HG03280 (cell line): ENCODE measurements at regions not wholly inside any gene's neighbourhood (a gene's known extent, or its start where the extent isn't known, plus 50 kb on each side); places are given as distances from the start of the nearest gene placed in this dataset.

Source experiments
- ATAC-seq: cut with Tn5 transposase; IDR thresholded peaks from one replicate; pipeline ENCODE4 v1.9.1; 2021; ENCODE audit warnings: mild to moderate bottlenecking, moderate library complexity; ENCODE audit not compliant: unreplicated experiment

DNA sequence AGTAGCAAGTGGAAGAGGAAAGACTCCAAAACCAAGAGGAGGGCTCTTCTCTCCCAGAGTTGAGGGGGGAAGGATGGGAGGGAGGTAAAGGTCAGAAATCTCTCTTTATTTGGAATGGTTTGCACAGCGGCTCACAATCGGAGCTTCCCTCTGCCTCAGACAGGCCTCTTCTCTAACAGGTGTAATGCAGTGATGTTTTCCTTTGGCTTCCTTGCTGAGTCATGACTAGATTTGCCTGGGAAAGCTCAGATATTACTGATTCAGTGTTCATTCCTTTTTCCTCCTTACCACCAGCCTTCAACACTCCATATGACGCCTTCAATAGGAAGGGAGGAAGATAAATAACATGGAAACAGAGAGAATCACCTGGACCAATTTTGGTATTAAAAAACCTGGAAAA lies 136.6 kb downstream of the RNF152 start:
- no peak for ATAC-seq

DNA sequence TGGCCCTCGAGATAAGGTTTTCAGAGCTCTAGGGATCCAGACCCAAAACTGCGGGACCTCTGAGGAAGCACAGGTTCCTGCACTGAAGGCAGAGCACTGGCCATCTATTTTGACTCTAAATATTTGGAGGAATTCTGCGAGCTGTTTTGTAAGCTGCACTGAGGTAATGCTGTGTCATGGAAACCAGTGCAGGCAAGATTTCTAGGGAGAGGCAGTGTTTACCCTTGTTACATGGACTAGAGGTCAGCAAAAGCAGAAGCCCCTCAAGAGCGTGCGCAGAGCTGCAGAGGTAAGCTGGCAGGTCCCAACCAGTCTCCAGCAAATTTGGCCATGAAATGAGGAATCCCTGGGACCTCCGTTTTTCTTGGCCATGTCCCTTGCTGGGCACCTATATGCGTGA lies 137.3 kb downstream of the RNF152 start:
- no peak for ATAC-seq

DNA sequence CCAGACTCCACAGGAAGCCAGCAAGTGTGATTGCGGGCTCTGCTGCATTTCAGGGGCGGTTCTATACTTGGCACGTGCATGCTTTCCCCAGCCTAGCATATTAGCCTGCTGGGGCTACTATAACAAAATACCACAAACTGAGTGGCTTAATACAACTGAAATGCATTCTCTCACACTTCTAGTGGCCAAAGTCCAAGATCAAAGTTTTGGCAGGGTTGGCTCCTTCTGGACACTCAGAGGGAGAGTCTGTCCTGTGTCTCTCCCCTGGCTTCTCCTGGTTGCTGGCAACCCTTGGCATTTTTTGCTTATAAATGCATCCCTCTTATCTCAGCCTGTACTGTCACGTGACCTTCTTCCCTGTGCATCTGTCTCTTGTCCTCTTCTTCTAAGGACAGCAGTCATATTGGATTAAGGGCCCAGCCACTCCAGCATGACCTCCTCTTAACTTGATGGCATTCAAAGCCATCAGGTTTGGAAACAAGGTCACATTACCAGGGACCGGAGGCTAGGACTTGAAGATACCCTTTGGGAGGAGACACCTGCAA lies 138.7 kb downstream of the RNF152 start:
- no peak for ATAC-seq

DNA sequence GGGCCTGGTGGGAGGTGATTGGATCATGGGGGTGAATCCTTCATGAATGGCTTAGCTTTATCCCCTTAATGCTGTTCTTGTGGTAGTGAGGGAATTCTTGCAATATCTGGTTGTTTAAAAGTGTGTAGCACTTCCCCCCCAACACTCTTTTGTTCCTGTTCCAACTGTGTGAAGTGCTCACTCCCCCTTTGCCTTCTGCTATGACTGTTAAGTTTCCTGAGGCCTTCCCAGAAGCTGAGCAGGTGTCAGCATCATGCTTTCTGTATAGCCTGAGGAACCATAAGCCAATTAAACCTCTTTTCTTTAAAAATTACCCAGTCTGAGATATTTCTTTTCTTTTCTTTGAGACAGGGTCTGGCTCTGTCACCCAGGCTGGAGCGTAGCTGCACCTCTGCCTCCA lies 139.4 kb downstream of the RNF152 start:
- ATAC-seq = no peak

DNA sequence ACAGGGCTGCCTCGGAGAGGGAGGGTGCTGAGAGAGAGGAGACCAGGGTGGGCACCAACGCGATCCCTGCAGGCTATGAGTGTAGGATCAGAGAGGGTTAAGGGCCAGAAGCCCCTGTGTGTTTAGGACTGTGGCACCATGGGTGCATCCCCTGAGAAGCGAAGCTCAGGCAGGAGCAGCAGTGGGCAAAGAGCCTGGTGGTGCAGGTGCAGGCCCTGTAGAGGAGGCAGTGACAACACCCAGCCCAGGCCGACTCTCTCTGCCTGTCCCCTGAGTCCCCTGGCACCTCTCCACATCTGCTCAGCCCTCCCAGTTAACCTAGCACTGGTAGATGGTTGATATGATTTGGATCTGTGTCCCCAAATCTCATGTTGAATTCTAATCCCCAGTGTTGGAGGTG lies 139.8 kb downstream of the RNF152 start:
- no peak for ATAC-seq

DNA sequence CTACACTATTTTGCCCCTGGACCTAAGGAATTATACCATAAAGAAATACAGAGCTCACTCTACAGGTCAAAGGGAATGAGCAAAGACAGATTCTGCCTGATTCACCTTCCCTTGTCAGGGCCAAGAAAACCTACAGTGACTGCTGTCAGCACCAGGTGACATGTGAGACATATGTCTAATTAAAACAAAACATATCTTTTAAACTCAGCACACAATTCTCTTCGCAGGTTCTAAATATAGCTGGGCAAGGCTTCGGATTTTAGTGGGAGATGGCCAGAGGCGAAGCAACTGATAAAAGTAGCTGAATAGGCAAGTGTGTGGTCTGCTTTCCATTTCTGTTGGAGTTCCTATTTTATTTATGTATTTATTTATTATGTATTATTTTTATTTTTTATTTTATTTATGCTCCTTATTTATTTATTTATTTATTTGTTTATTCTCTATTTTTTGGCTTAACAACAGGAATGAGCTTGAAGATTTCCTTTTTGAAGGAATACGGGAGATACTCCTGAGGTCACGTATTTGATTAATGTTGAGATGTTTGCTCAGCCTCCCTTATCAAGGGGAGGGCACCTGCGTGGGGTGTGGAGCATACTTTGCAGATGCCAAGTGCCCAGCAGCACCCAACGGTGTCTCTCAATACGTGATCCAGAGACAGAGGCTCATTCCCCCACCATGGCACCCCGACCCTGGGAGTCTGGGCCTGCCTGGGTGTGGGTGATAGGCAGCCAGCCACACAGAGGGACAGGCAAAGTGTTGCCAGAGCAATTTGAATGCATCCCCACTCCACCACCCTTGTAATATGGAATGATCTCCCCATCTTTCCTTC lies 141.8 kb downstream of the RNF152 start:
- no peak for ATAC-seq

DNA sequence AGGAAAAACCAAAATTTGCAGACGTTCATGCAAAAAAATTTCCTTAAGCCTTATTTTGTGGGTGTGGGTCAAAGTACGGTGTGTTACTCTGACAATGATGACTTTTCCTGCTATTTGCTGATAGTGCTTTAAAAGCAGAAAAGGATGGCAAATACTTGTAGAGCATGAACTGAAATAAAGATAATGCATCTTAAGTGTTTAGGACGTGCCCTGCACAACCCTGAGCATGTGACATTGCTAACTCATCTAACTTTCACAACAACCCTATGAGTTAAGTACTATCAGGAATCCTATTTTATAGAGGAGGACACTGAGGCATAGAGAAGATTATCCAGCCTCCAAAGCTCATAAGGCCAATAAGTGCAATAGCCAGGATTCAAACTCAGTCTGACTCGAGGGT lies 143.3 kb downstream of the RNF152 start:
- ATAC-seq = no peak

DNA sequence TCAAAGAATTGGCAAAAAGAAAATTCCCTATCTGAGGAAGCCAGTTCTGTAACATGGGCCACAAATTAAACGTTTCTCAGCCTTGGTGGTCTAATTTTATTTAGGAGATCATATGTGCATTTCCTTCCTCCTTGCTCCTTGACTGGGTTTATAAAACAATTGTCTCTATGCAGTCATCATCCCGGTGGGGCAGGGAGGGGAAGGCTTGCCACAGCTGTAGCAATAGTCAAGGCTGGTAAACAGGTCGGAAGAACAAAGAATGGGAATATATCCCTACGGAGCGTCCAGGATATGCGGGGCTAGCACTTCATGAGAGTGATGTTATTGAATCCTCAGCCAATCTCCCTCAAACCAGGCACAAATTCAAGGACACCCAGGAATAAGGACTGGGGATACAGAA lies 143.8 kb downstream of the RNF152 start:
- ATAC-seq = no peak

DNA sequence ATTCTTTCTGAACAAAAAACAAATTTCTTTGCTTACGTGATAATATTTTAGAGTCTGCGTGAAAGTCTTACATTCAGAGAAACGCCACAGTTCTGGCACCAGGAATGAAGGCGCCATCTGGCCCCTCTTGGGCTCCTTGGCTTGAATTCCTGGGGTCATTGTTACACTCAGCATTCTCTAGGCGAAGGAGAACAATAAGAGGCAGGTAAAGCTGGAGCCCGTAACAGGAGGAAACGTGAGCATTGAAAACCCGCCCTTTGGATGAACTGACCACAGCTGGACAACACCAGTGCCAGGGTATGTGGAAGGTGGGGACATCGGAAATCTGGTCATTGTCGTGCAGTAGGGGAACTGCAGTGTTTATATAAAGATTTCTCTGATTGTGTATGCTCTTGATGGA lies 144.8 kb downstream of the RNF152 start:
- ATAC-seq = no peak

DNA sequence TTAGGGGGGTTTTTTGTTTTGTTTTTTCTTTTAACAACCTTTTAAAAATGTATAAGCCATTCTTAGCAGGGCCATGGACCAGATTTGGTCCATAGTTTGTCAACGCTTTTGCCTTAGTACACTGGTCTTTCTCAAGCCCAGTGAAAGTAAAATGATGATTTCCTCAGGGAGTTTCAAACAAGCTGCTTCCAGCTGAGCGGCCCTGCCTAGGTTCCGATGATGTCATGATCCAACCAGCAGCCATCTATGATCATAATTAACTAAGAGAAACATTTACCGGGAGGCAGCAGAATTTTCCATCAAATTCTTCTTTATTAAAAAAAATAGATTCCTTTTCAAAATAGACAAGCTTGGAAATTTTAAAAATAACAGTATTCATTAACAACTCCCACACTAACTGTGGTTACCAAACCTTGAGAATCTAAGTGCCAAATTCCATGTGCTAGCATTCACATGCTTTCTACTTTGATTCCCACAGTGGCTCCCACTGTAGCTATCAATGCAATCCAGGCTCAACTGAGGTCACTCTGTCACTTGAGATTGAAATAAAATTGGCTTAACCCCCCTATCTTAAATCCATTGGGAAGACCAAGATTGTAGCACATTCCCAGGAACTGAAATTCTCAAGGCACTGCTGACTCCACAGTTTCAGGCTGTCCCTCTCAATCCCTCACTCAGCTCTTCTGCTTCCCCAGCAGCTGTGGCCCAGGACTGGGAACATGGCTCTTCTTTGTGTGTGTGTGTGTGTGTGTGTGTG lies 148.9 kb downstream of the RNF152 start:
- no peak for ATAC-seq

DNA sequence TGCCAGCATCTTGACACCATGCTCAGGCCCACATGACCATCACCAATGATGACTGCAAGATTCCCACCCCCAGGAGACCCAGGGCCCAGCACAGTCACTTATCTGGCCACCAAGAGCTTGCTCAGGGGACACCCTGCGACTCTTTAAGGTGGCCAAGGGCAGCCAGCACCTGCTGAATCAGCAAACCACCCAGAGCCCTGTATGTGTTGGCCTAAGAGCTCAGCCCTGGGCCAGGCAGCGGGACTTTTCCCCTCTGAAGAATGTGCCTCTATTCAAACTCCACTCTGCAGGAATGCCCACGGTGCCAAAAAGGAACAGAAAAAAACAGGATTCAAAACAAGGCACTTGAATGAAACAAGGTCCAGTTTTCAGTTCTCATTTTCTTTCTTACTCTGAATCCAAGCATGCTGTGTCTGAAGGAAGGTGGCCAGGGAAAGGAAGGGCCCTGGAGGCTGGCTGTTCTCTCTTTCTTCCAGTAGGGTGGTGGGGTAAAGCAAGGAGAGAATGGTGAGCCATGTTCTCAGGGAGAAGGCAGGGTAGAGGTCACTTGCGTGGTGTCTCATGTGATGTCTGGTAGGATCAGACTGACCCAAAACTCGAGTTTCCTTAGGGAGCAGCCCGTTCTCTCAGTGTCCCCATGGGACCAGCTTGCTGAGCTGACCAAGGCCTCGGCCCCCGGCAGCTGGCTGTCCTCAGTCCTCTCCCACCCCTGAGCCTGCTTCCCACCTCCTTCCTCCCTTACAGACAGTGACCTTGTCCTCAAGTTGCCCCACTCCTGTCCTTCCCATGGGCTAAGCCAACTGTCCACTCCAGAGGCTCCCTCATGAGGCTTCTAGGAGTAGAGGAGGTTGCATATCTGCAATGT lies 150.0 kb downstream of the RNF152 start:
- ATAC-seq = no peak

DNA sequence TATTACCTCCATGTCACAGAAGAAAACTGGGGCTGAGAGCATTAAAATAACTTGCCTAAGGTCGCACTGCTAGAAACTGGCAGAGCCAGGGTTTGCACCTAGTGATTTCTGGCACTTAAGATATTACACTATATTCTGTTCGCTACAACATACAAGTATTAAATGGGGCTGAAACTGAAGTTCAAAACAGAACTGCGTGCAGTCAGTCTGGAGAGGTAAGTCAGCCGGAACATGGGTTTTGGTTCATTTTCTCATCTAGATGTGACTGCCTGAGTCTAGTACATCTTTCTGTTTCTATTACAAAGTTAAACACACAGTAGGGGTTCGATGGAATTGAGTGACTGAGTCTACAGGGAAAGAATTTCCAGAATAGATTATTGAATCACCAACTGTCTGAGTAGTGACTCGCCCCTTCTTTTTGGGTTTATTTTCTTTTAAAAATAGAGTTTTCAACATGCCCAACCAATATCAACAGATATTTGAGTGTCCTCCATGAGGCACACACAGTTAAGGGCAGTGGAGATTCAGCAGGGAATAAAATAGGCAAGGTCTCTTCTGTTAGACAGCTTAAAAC lies 150.8 kb downstream of the RNF152 start:
- ATAC-seq = no peak

DNA sequence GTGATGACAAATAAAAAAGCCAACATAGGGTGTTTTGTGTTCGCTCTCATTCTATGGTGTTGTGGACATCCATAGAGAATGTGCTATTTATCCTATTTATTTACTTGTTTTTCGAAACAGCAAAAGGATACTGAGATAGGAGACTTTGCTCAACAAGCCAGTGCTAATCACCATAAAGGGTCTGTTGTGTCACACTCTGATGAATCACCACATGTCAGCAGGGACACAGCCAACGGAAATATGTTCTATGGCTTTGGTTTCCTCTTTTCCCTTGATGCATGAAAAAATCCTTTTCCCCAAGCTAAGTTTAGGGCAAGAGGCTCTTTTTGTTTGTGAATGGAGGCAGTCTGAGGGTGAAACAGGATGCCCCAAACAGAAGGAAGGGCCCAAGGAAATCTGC lies 154.3 kb downstream of the RNF152 start:
- no peak for ATAC-seq

DNA sequence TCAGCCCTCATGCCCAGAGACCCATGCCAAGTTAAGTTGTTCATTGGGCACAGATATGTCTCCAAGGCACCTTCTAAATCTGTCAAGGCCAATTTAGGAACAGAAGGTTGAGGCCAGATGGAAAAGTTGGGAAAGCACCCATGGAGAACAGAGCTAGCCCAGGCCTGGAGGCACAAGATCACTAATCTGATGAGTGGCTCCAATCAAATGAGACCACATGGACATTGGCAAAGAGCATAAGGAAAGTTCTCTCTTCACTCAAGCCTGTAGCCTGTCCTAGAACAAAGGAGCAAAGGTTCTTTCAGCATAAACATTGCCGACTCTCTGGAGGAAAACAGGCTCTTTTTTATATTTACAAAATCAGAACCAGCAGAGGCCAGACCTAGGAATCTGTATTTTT lies 154.8 kb downstream of the RNF152 start:
- ATAC-seq = no peak

DNA sequence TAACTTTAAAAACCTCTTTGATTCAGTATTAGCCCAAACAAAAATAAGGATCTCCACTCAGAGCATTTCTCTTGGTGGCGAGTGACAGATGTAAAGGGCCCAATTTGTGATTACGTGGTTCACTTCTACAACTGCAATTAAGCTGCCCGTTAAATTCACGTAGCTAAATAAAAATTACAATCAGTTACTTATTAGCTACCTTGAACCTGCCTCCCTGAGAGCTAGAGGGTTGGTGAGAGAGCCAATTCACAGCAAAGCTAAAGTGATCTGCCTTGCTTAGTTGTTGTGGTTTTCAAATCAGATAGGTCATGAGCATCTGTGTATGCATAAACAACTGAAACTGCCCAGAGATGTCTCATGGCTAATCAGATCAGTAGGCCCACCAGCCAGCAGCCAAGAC lies 156.7 kb downstream of the RNF152 start:
- ATAC-seq = no peak

DNA sequence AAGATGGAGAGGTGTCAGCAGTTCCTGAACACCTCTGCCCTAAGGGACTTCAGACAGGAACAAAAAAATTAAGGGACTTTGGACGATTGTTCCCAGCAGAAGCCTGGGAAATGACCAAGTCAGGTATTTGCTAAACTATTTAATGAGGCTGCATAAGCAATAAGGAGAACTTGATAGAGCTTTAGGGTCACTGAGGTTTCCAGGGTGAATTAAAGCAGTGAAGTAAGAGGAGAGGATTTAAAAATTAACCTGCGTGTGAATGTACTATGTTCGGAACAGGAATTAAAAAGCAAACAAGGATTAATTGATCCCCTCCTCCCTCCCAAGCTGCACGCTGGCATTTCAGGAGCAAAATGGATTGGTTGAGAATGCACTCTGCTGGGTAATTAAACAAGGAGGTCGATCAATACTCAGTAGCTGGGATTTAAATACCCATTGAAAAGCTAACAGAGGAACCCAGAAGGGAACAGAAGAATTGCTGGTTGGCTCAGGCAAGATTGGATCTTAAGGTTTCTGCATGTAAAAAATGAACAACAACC lies 157.2 kb downstream of the RNF152 start:
- no peak for ATAC-seq

DNA sequence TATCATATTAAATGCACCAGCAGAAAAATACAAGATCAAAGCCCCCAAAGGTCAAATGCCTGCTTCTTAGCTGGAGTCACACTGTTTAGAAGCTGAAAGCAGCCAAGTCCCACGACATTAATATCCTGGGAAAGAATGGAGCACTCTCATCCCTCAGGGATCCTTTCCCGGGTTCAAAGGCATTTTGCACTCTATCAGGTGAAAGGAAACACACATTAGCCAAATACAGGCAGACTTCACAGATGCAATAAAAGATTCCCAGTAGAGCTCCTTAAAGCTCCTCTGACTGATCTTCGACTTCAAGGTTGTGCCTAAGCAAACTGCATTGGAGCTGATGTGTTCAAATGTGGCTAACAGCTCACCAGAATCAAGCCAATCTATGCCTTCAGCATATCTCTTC lies 158.4 kb downstream of the RNF152 start:
- no peak for ATAC-seq

DNA sequence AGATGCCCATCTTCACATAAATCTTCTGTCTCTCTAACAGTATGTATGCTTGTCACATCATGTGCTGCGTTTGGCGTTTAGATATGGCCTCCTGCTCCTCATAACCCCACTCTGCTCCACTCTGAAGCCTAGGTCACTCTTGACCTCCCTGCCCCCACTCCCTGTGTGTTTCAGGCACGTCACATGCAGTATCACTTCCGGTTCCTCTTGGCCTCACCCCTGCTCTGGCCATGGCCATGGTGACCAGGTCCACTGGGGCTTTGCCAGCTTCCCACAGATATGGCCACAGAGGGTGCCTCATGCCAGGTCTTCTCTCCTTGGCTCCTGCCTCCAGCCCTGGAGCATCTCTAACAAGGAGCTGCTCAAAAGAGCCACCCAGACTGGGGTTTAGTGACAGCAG lies 160.0 kb downstream of the RNF152 start:
- no peak for ATAC-seq

DNA sequence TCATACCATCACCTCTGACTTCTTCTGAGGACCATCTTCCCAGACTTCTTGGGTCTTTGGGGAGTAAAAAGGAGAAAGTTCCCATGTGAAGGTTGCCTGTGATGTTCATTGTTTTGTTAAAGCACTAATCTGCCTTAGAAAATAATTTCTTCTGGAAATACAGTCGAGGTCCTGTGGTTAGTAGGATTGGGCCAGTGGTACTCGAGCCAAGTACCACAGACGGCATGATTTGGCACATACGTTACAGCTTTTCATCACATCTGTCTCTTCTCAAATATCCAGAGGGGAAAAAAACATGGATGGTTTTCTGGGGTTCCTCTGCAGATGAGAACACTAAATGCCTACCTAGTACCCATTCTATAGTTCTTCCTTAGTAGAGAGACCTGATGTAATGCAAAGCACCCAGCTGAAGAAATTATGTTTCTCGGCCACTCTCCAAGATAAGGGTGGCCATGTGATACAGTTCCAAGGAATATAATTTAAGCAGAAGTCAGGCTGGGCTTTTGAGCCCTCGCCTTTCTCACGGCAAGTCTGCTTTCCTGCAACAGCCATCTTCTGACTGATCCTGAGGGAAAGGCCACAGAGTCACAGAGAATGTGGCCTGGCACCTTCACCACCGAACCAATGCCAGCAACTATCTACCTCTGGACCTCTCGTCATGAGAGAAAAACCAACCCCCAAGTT lies 161.0 kb downstream of the RNF152 start:
- ATAC-seq = no peak

DNA sequence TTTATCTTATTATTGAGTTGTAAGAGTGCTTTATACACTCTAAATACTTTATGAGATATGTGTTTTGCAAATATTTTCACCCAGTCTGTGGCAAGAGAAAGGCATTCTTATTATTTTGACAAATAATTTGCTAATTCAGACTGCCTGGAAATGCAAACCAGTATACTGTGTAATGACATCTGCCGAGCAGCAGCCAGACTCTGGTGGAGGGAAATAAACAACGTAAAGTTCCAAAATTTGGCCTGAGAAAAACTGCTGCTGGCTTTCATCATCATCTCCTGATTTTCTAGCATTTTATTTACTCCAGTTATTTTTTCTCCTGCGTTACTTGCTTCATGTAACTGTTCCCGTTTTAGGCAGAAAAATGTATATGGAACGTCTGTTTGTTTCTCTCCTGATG lies 161.6 kb downstream of the RNF152 start:
- no peak for ATAC-seq
